Stimulated activated CD8-positive, alpha-beta memory T cell treated with anti-CD3 and anti-CD28 coated beads, Interleukin-4, amount 100 ng/mL, for 1 hour (primary cell): ENCODE measurements at regions not wholly inside any gene's neighbourhood (a gene's known extent, or its start where the extent isn't known, plus 50 kb on each side); places are given as distances from the start of the nearest gene placed in this dataset.

Experiments used
- DNase-seq, 2 donors: peaks; one replicate each; pipeline ENCODE4 v3.0.0-alpha.2; 2020; ENCODE audit warnings: low read depth in 2 of 2, low spot score in 1 of 2

GRCh38 chr4:19999276-19999675 lies 252.4 kb upstream of the SLIT2 start:
- DNase-seq: no peak

- DNase-seq: no peak
Measured at GRCh38 chr4:19993242-19993641, 258.5 kb upstream of the SLIT2 start.

- no peak for DNase-seq
Measured at GRCh38 chr4:19992471-19993093, 259.1 kb upstream of the SLIT2 start.

GRCh38 chr4:19987746-19988145 lies 264.0 kb upstream of the SLIT2 start:
- no peak for DNase-seq

- DNase-seq: no peak
Measured at GRCh38 chr4:19983072-19983471, 268.6 kb upstream of the SLIT2 start.

- DNase-seq: no peak
Measured at GRCh38 chr4:19982556-19982955, 269.1 kb upstream of the SLIT2 start.

- DNase-seq: no peak
Measured at GRCh38 chr4:19971829-19972228, 279.9 kb upstream of the SLIT2 start.

- DNase-seq: no peak
Measured at GRCh38 chr4:19969492-19969891, 282.2 kb upstream of the SLIT2 start.

- DNase-seq: no peak
Measured at GRCh38 chr4:19961091-19961490, 290.6 kb upstream of the SLIT2 start.

GRCh38 chr4:19958848-19959247 lies 292.9 kb upstream of the SLIT2 start:
- DNase-seq: no peak

- no peak for DNase-seq
Measured at GRCh38 chr4:19947349-19947748, 304.4 kb upstream of the SLIT2 start.

- DNase-seq: no peak
Measured at GRCh38 chr4:19945979-19946380, 305.7 kb upstream of the SLIT2 start.

GRCh38 chr4:19945501-19945900 lies 306.2 kb upstream of the SLIT2 start:
- DNase-seq: no peak

- DNase-seq: no peak
Measured at GRCh38 chr4:19944806-19945205, 306.9 kb upstream of the SLIT2 start.

GRCh38 chr4:19944251-19944650 lies 307.5 kb upstream of the SLIT2 start:
- no peak for DNase-seq

GRCh38 chr4:19941434-19941833 lies 310.3 kb upstream of the SLIT2 start:
- no peak for DNase-seq

GRCh38 chr4:19940861-19941260 lies 310.8 kb upstream of the SLIT2 start:
- no peak for DNase-seq

GRCh38 chr4:19936476-19936875 lies 315.2 kb upstream of the SLIT2 start:
- no peak for DNase-seq

- DNase-seq: no peak
Measured at GRCh38 chr4:19930742-19931141, 321.0 kb upstream of the SLIT2 start.

- no peak for DNase-seq
Measured at GRCh38 chr4:19927381-19927780, 324.3 kb upstream of the SLIT2 start.

GRCh38 chr4:19925516-19925915 lies 326.2 kb upstream of the SLIT2 start:
- no peak for DNase-seq

- DNase-seq: no peak
Measured at GRCh38 chr4:19924761-19925160, 326.9 kb upstream of the SLIT2 start.

GRCh38 chr4:19915276-19915675 lies 336.4 kb upstream of the SLIT2 start:
- DNase-seq: no peak

- DNase-seq: no peak
Measured at GRCh38 chr4:19913650-19914049, 338.1 kb upstream of the SLIT2 start.
